ENCODE measurements at regions not wholly inside any gene's neighbourhood (a gene's known extent, or its start where the extent isn't known, plus 50 kb on each side); places are given as distances from the start of the nearest gene placed in this dataset.

DNA sequence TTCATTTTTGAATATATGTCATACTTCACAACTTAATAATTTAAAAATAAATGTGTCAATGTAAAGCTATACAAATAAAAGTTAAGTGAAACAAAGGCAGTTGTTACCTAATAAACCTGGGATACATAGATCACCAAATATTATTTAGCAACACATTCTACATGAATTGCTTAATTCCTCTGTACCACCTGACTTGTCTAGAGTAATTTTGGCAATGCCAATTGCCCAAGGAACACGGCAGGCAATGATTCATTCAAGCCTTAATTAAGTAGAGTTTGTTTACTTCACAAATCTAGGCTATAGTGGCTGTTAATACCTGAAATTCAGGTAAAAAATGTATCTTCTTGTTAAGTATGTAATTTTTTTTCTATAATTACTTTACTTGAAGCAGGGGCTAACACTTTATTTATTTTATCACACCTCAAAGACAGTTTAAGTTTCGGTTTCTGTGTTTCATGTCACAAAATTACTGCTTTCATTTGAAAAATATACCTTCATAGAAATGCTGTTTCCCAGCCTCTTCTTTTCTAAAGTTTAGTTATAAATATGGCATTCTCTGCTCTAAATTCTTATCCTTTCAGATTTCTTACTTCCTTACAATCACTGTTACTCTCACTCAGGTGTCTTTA lies 705.7 kb downstream of the SLITRK5 start:
- H3K4me1 ChIP-seq, result no peaks in the 10 kb centered on the region
- H3K36me3 ChIP-seq, result no peaks in the 10 kb centered on the region
- DNase-seq (ENCODE audit: low spot score), result no peak

GRCh38 chr13:88377852-88378251 lies 706.7 kb downstream of the SLITRK5 start:
- H3K27ac ChIP-seq, result no peak overlapping the region
- H3K4me3 ChIP-seq, result no peak overlapping the region
- no peak for TF ChIP-seq CTCF (IDR thresholded peaks at IDR 0.05)
- H3K4me1 ChIP-seq, result no peaks in the 10 kb centered on the region
- no peak for DNase-seq (ENCODE audit: low spot score)
- H3K9me3 ChIP-seq, result no peaks in the 10 kb centered on the region
- no peaks in the 10 kb centered on the region for H3K27me3 ChIP-seq
- no peaks in the 10 kb centered on the region for H3K36me3 ChIP-seq

More for the DNA sequence above, 705.7 kb downstream of the SLITRK5 start:
- Histone ChIP-seq H3K27ac (no peak overlapping the region), H3K27me3 (no peaks in the 10 kb centered on the region), H3K4me3 (no peak overlapping the region), H3K9me3 (no peaks in the 10 kb centered on the region)
- TF ChIP-seq CTCF (IDR thresholded peaks at IDR 0.05), result no peak

- no peaks in the 10 kb centered on the region for H3K4me1 ChIP-seq
- H3K27me3 ChIP-seq, result no peaks in the 10 kb centered on the region
- no peak for TF ChIP-seq CTCF (IDR thresholded peaks at IDR 0.05)
- no peak overlapping the region for H3K27ac ChIP-seq
- peaks cover 0 to 7% of the 10 kb centered on the region in 2 donors for H3K9me3 ChIP-seq
- no peak for DNase-seq (ENCODE audit: low spot score)
- no peak overlapping the region for H3K4me3 ChIP-seq
- H3K36me3 ChIP-seq, result no peaks in the 10 kb centered on the region
Observed at GRCh38 chr13:88384542-88384941, 713.4 kb downstream of the SLITRK5 start.

DNA sequence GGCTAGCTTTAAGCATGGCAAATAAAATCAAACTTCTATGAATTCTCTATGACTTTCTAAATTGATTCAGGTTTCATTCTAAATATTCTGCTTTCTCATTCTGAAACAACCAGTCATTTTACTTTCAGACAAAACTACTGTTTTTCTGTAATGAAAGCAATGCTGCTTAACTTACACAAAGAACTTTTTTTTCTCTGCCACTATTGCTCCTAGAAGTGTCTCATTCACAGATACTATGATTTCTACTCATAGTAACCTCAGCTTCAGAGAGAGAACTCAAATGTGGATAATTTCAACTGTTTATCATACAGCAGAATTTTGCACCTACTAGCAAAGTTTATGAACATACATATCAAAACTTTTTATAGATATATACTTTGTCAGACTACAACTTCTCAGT lies 724.6 kb downstream of the SLITRK5 start:
- H3K27me3 ChIP-seq, result no peaks in the 10 kb centered on the region
- no peaks in the 10 kb centered on the region for H3K4me1 ChIP-seq
- no peak overlapping the region for H3K27ac ChIP-seq
- H3K4me3 ChIP-seq, result no peak overlapping the region
- H3K36me3 ChIP-seq, result no peaks in the 10 kb centered on the region
- no peak for TF ChIP-seq CTCF (IDR thresholded peaks at IDR 0.05)
- peaks cover 0 to 11% of the 10 kb centered on the region in 2 donors for H3K9me3 ChIP-seq
- DNase-seq (ENCODE audit: low spot score), result no peak

- H3K27me3 ChIP-seq, result no peaks in the 10 kb centered on the region
- no peak for TF ChIP-seq CTCF (IDR thresholded peaks at IDR 0.05)
Observed at GRCh38 chr13:88411696-88412095, 740.5 kb downstream of the SLITRK5 start.

GRCh38 chr13:88417801-88418200 lies 746.6 kb downstream of the SLITRK5 start:
- Histone ChIP-seq H3K27ac (no peak overlapping the region), H3K27me3 (no peaks in the 10 kb centered on the region), H3K36me3 (no peaks in the 10 kb centered on the region), H3K4me3 (no peak overlapping the region), H3K4me1 (no peaks in the 10 kb centered on the region), H3K9me3 (no peaks in the 10 kb centered on the region)
- no peak for TF ChIP-seq CTCF (IDR thresholded peaks at IDR 0.05)
- DNase-seq (ENCODE audit: low spot score), result no peak

More at GRCh38 chr13:88411696-88412095, 740.5 kb downstream of the SLITRK5 start:
- H3K9me3 ChIP-seq, result no peaks in the 10 kb centered on the region
- H3K4me1 ChIP-seq, result no peaks in the 10 kb centered on the region
- no peaks in the 10 kb centered on the region for H3K36me3 ChIP-seq
- no peak overlapping the region for H3K4me3 ChIP-seq
- no peak for DNase-seq (ENCODE audit: low spot score)
- H3K27ac ChIP-seq, result no peak overlapping the region

Data from right atrium auricular region (tissue), 2 donors.